Stimulated activated CD4-positive, alpha-beta T cell treated with anti-CD3 and anti-CD28 coated beads, TNF-alpha, amount 100 ng/mL, for 24 hours (primary cell): ENCODE measurements at regions not wholly inside any gene's neighbourhood (a gene's known extent, or its start where the extent isn't known, plus 50 kb on each side); places are given as distances from the start of the nearest gene placed in this dataset.
"Not testable (repeated sequence)": the region's sequence is repeated elsewhere in the genome, so short reads cannot be mapped to it uniquely, and the experiment has no call there.

Experiments
- DNase-seq, 3 experiments: peaks; one replicate each; pipeline ENCODE4 v3.0.0-alpha.2; 2020; ENCODE audit warnings: low read depth in 3 of 3

DNA sequence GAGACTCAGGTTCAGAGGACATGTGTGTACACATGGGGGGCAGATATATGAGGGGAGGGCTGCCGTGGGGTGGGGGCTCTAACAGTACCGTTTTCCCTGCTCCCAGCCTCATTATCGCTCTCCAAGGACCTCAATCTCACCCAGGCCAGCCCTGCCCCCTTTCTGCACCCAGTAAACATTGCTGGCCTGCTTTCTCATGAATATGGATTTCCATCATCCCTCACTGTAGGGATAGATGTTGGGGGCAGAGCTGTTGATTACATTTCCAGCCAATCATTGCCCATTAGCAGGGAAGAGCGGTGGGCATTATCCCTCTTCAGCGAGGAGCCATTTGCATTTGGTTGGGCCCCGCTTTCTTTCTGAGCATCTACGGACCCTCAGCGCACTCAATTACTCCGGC is 273.8 kb downstream of the RPS6KC1 start:
- no peak for DNase-seq

GRCh38 chr1:213325482-213325881 is 274.4 kb downstream of the RPS6KC1 start:
- DNase-seq, result no peak

- DNase-seq, result no peak
These were observed 275.4 kb downstream of the RPS6KC1 start for GRCh38 chr1:213326281-213327016.

DNA sequence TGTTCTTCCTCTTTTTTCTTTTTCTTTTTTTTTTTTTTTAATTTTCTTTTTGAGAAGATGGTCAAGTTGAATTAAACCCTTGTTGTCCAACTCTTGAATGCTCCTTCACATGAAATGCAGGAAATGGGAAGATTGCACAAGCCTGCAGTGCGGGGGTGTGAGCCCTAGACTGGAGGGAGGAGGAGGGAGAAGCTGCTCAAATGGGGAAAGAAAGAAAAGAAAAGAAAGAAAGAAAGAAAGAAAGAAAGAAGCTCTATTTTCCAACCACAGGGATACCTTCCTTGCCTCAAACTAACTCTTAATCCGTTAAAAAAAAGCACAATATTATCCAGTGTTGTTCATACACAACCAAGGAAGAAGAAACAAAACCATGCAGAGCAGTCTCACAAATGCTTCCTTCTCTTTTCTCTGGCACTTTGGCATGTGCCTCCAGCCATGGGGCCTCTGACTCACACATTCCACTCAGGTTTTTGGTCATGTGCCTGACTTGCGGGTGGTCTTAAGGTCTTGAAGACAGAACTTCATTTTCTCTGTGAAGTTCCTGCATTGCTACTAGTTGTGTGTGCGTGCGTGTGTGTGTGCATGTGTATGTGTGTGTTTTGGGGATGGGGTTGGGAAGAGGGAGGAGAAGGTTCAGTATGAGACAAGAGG is 276.1 kb downstream of the RPS6KC1 start:
- DNase-seq, result no peak

- DNase-seq, result no peak
These were observed 278.5 kb downstream of the RPS6KC1 start for GRCh38 chr1:213329406-213330008.

GRCh38 chr1:213330281-213330680 is 279.2 kb downstream of the RPS6KC1 start:
- DNase-seq, result no peak

DNA sequence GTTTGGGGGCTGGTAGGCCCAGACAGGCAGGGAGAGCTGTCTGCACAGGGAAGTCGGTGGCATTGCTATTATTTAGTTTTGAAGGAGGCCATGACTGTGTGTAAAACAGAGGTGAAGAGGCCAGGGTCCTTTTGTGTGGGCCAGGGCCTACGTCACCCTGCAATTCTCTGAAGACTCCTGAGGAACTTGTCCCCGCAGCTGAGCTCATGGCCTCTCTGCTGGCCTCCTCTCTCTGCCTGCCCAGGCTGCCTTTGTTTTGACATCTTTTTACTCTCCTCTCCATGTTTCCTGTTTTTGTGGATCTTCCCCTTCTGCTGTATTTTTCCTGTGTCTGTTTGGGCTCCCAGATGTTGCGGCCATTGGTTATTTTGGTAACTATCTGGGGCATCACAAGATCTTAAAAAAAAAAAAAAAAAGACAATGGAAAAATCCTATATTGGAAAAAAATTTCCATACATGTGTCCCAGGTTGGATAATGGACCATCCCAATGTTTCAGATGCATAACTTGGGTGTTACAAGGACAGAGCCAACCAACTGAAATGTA is 280.7 kb downstream of the RPS6KC1 start:
- no peak for DNase-seq

- DNase-seq, result no peak
These were observed 281.4 kb downstream of the RPS6KC1 start for GRCh38 chr1:213332491-213332890.

DNA sequence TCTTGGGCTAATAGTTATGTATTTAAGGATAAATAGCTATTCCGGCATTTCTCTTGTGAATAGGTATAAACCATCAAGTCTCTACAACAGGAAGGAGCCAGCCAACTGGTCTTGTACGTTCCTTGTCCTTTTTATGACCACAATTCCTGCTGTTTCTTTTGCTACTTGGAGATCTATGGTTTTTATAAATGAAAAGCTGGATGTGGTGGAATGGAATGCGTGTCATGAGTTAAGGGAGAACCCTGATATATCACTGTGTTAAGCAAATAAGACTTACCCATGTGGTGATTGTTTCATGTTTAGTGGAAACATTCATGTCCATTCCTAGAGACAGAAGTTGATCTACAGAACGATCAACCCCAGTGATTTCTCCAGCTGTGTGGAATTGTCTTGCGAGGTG is 282.1 kb downstream of the RPS6KC1 start:
- no peak for DNase-seq

- no peak for DNase-seq
These were observed 284.0 kb downstream of the RPS6KC1 start for GRCh38 chr1:213335084-213335483.

GRCh38 chr1:213337025-213337678 is 286.1 kb downstream of the RPS6KC1 start:
- no peak for DNase-seq

DNA sequence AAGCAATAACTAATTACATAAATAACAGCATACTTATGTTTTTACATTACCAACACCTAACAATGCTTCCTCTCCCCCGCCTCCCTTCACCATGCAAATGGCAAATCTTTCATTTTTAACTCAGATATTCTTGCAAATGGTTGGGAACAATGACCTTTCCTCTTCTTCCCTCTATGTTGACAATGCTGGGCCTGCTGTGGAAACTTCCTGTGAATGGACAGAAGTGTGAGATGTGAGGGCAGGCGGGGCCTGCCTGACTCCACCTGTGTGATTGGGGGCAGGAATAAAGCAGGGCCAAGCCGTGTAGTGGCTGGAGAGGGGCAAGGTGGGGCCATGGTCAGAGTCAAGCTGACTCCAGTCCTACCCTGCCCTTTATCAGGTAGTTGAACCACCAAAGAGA is 289.6 kb downstream of the RPS6KC1 start:
- DNase-seq, result no peak

- no peak for DNase-seq
These were observed 294.6 kb downstream of the RPS6KC1 start for GRCh38 chr1:213345621-213346020.

GRCh38 chr1:213357403-213357802 is 306.4 kb downstream of the RPS6KC1 start:
- no peak for DNase-seq

GRCh38 chr1:213358368-213358767 is 307.3 kb downstream of the RPS6KC1 start:
- DNase-seq, result not testable (repeated sequence)

- no peak for DNase-seq
These were observed 311.6 kb downstream of the RPS6KC1 start for GRCh38 chr1:213362598-213362997.

- DNase-seq, result no peak
These were observed 315.2 kb downstream of the RPS6KC1 start for GRCh38 chr1:213366141-213366831.

- DNase-seq, result no peak
These were observed 318.4 kb downstream of the RPS6KC1 start for GRCh38 chr1:213369465-213369864.

DNA sequence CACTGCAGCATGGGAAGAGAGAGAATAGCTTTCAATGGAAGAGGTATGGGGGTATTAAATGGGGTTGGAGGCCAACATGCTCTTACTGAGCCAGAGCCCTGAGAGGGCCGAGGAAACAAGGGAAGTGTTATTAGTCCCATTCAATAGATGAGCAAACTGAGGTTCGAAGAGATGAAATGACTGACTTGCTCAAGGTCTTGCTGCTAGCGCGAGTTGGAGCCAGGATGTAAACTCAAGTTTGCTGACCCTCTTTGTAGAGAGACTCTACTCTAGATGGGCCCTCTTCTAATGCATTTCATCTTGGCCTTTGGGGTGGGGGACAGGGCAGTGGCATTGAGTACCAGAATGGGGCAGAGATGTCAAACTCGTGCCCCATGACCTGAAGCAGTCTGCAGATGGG is 319.5 kb downstream of the RPS6KC1 start:
- no peak for DNase-seq

DNA sequence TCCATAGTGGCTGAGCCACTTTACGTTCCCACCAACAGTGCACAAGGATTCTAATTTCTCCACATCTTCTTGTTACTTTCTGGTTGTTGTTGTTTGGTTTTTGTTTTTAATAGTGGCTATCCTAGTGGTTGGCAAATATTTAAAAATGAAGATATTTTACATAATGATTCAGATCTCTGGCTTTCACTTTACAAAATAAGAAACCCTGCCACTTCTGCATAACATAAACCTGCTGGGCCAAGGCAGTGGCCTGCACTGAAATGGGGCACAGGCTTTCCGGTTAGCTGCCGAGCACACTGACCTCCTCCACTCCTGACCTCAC is 320.4 kb downstream of the RPS6KC1 start:
- no peak for DNase-seq

DNA sequence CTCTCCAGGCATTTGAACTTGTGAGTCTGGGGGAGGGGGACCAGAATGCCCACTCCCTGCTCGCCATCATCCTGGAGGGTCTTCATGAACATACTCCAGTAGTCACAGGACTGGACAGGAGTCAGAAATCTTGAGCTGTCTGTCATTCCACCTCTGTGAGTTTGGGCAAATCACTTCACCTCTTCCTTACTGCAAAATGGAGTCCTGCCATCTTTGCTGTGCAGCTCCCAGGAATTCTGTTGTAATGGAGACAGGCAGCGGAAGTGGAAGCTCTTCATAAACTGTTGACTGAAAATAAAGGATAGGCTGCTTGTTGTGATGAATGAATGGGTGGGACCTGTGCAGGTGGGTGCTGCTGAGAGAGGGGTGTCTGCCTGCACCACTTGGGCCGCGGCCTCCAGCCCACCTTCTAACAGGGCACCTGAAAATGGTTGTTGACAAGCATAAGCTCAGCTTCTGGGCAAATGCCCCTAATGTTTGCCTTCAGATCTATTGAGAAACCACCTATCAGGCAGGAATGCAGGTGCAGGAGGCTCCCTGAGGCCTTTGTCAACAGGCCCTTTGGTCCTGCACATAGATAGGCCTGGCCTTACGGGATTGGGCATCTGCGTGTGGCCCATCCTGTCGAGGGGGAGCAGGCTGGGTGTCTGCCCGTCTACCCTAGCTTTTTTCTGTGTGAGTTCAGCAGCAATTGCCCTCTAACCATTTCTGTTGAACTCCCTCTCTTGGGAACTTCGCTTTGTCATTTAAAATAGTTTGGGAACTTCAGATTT is 321.0 kb downstream of the RPS6KC1 start:
- DNase-seq, result no peak
